Esophagus (tissue), 2 donors: ENCODE measurements at regions not wholly inside any gene's neighbourhood (a gene's known extent, or its start where the extent isn't known, plus 50 kb on each side); places are given as distances from the start of the nearest gene placed in this dataset.

Source experiments
- H3K27ac ChIP-seq, 2 donors: one replicate each; pipeline ENCODE4 v1.5.1; 2013; ENCODE audit warnings: low read depth in 2 of 2, mild to moderate bottlenecking in 2 of 2, inconsistent platforms in 1 of 2, low read length in 1 of 2, moderate library complexity in 1 of 2
- H3K27me3 ChIP-seq, 2 donors: one replicate each; pipeline ENCODE4 v1.6.1; 2013; ENCODE audit warnings: low read length in 2 of 2, control low read depth in 1 of 2, mild to moderate bottlenecking in 1 of 2; ENCODE audit not compliant: insufficient read depth in 2 of 2, control insufficient read depth in 1 of 2
- H3K36me3 ChIP-seq, 2 donors: one replicate each; pipeline ENCODE4 v1.6.1; 2013; ENCODE audit warnings: low read length in 1 of 2; ENCODE audit not compliant: control insufficient read depth in 2 of 2, insufficient read depth in 2 of 2
- H3K4me1 ChIP-seq, 2 donors: one replicate each; pipeline ENCODE4 v1.6.1; 2013; ENCODE audit warnings: low read length in 1 of 2; ENCODE audit not compliant: control insufficient read depth in 2 of 2, insufficient read depth in 2 of 2
- H3K4me3 ChIP-seq, 2 donors: one replicate each; pipeline ENCODE4 v1.5.1; 2013; ENCODE audit warnings: low read length in 2 of 2, mild to moderate bottlenecking in 2 of 2, low read depth in 1 of 2, moderate library complexity in 1 of 2
- H3K9me3 ChIP-seq, 2 donors: one replicate each; pipeline ENCODE4 v1.6.1; 2013; ENCODE audit warnings: mild to moderate bottlenecking in 2 of 2, low read depth in 1 of 2, low read length in 1 of 2, moderate library complexity in 1 of 2; ENCODE audit not compliant: control insufficient read depth in 2 of 2, insufficient read depth in 1 of 2
- WGBS, 2 donors: extraction: QIAGEN DNeasy Blood & Tissue Kit; methylation state at CpG; one replicate each; pipeline ENCODE4 v1.1.7; 2013; 5-methylcytosine and 5-hydroxymethylcytosine counted together
- donor health status: healthy with polysubstance abuse.
- donor health status: Bipolar disorder and iron deficiency.

GRCh38 chr6:14719270-14719669, 526.6 kb upstream of the JARID2 start:
- peaks cover 9 to 10% of the 10 kb centered on the region in 2 donors for H3K4me1 ChIP-seq
- no peaks in the 10 kb centered on the region for H3K36me3 ChIP-seq
- H3K9me3 ChIP-seq = no peaks in the 10 kb centered on the region
- no peak overlapping the region for H3K4me3 ChIP-seq
- H3K27ac ChIP-seq = no peak overlapping the region
- 80 to 81% methylated on average over 7 of the region's 7 CpGs for WGBS, 2 donors
- H3K27me3 ChIP-seq = no peaks in the 10 kb centered on the region

- Histone ChIP-seq H3K27me3 (no peaks in the 10 kb centered on the region), H3K27ac (peak overlapping the region in 1 of 2 donors; percentile 49)
- 48 to 83% methylated on average over 1 of the region's 1 CpG for WGBS, 2 donors
These were observed 525.3 kb upstream of the JARID2 start for GRCh38 chr6:14720411-14721102.

GRCh38 chr6:14721103-14721758, 524.6 kb upstream of the JARID2 start:
- H3K27ac ChIP-seq = no peak overlapping the region
- peaks cover 9 to 10% of the 10 kb centered on the region in 2 donors for H3K4me1 ChIP-seq
- no peaks in the 10 kb centered on the region for H3K36me3 ChIP-seq
- H3K27me3 ChIP-seq = no peaks in the 10 kb centered on the region
- 42 to 44% methylated on average over 9 of the region's 9 CpGs for WGBS, 2 donors
- H3K4me3 ChIP-seq = no peak overlapping the region
- no peaks in the 10 kb centered on the region for H3K9me3 ChIP-seq

More at GRCh38 chr6:14720411-14721102, 525.3 kb upstream of the JARID2 start:
- no peaks in the 10 kb centered on the region for H3K36me3 ChIP-seq
- no peak overlapping the region for H3K4me3 ChIP-seq
- peaks cover 9 to 10% of the 10 kb centered on the region in 2 donors for H3K4me1 ChIP-seq
- no peaks in the 10 kb centered on the region for H3K9me3 ChIP-seq

GRCh38 chr6:14722001-14722562, 523.8 kb upstream of the JARID2 start:
- H3K9me3 ChIP-seq = no peaks in the 10 kb centered on the region
- H3K27me3 ChIP-seq = no peaks in the 10 kb centered on the region
- H3K4me3 ChIP-seq = no peak overlapping the region
- 72 to 79% methylated on average over 2 of the region's 2 CpGs for WGBS, 2 donors
- no peak overlapping the region for H3K27ac ChIP-seq
- H3K4me1 ChIP-seq = peaks cover 3 to 4% of the 10 kb centered on the region in 2 donors
- no peaks in the 10 kb centered on the region for H3K36me3 ChIP-seq

GRCh38 chr6:14722704-14723103, 523.2 kb upstream of the JARID2 start:
- 72 to 82% methylated on average over 9 of the region's 9 CpGs for WGBS, 2 donors
- Histone ChIP-seq H3K27me3 (no peaks in the 10 kb centered on the region), H3K27ac (no peak overlapping the region), H3K36me3 (no peaks in the 10 kb centered on the region), H3K4me3 (no peak overlapping the region), H3K9me3 (no peaks in the 10 kb centered on the region), H3K4me1 (no peaks in the 10 kb centered on the region)

GRCh38 chr6:14723535-14724086, 522.3 kb upstream of the JARID2 start:
- no peaks in the 10 kb centered on the region for H3K36me3 ChIP-seq
- no peak overlapping the region for H3K4me3 ChIP-seq
- no peaks in the 10 kb centered on the region for H3K4me1 ChIP-seq
- no peaks in the 10 kb centered on the region for H3K27me3 ChIP-seq
- H3K27ac ChIP-seq = no peak overlapping the region
- WGBS, 2 donors = 86 to 99% methylated on average over 2 of the region's 2 CpGs
- H3K9me3 ChIP-seq = no peaks in the 10 kb centered on the region

GRCh38 chr6:14724549-14724948, 521.3 kb upstream of the JARID2 start:
- H3K9me3 ChIP-seq = no peaks in the 10 kb centered on the region
- H3K4me1 ChIP-seq = no peaks in the 10 kb centered on the region
- no peaks in the 10 kb centered on the region for H3K27me3 ChIP-seq
- H3K36me3 ChIP-seq = no peaks in the 10 kb centered on the region
- no peak overlapping the region for H3K4me3 ChIP-seq
- 85 to 86% methylated on average over 1 of the region's 1 CpG for WGBS, 2 donors
- H3K27ac ChIP-seq = no peak overlapping the region

- Histone ChIP-seq H3K9me3 (no peaks in the 10 kb centered on the region), H3K36me3 (no peaks in the 10 kb centered on the region), H3K27ac (no peak overlapping the region)
These were observed 518.9 kb upstream of the JARID2 start for GRCh38 chr6:14726816-14727493.

More at GRCh38 chr6:14726816-14727493, 518.9 kb upstream of the JARID2 start:
- Histone ChIP-seq H3K4me3 (no peak overlapping the region), H3K4me1 (no peaks in the 10 kb centered on the region), H3K27me3 (no peaks in the 10 kb centered on the region)
- 85 to 86% methylated on average over 7 of the region's 7 CpGs for WGBS, 2 donors
